ENCODE measurements at regions not wholly inside any gene's neighbourhood (a gene's known extent, or its start where the extent isn't known, plus 50 kb on each side); places are given as distances from the start of the nearest gene placed in this dataset.

- no peak for DNase-seq (ENCODE audit: low read depth)
- no peak for TF ChIP-seq CTCF (conservative IDR thresholded peaks at IDR 0.05; ENCODE audit: low read depth, low read length)
These were observed 208.2 kb upstream of the INHBA start for GRCh38 chr7:41910940-41911600.

GRCh38 chr7:41907444-41907843 is 204.6 kb upstream of the INHBA start:
- no peak overlapping the region for H3K4me3 ChIP-seq (ENCODE audit: low read length)
- DNase-seq (ENCODE audit: low read depth), result no peak
- TF ChIP-seq CTCF (conservative IDR thresholded peaks at IDR 0.05; ENCODE audit: low read depth, low read length), result no peak

More at GRCh38 chr7:41910940-41911600, 208.2 kb upstream of the INHBA start:
- no peak overlapping the region for H3K4me3 ChIP-seq (ENCODE audit: low read length)

- H3K4me3 ChIP-seq (ENCODE audit: low read length), result no peak overlapping the region
- TF ChIP-seq CTCF (conservative IDR thresholded peaks at IDR 0.05; ENCODE audit: low read depth, low read length), result no peak
- DNase-seq (ENCODE audit: low read depth), result no peak
These were observed 197.6 kb upstream of the INHBA start for GRCh38 chr7:41900532-41900931.

GRCh38 chr7:41899823-41900433 is 197.0 kb upstream of the INHBA start:
- TF ChIP-seq CTCF (conservative IDR thresholded peaks at IDR 0.05; ENCODE audit: low read depth, low read length), result no peak
- no peak overlapping the region for H3K4me3 ChIP-seq (ENCODE audit: low read length)
- no peak for DNase-seq (ENCODE audit: low read depth)

- DNase-seq (ENCODE audit: low read depth), result no peak
- no peak for TF ChIP-seq CTCF (conservative IDR thresholded peaks at IDR 0.05; ENCODE audit: low read depth, low read length)
- H3K4me3 ChIP-seq (ENCODE audit: low read length), result no peak overlapping the region
These were observed 190.8 kb upstream of the INHBA start for GRCh38 chr7:41893656-41894055.

- DNase-seq (ENCODE audit: low read depth), result no peak
- peak; percentile 34 for TF ChIP-seq CTCF (conservative IDR thresholded peaks at IDR 0.05; ENCODE audit: low read depth, low read length)
- H3K4me3 ChIP-seq (ENCODE audit: low read length), result no peak overlapping the region
These were observed 189.6 kb upstream of the INHBA start for GRCh38 chr7:41892356-41893100.
